ENCODE measurements at regions not wholly inside any gene's neighbourhood (a gene's known extent, or its start where the extent isn't known, plus 50 kb on each side); places are given as distances from the start of the nearest gene placed in this dataset.
"Not testable (repeated sequence)": the region's sequence is repeated elsewhere in the genome, so short reads cannot be mapped to it uniquely, and the experiment has no call there.

DNA sequence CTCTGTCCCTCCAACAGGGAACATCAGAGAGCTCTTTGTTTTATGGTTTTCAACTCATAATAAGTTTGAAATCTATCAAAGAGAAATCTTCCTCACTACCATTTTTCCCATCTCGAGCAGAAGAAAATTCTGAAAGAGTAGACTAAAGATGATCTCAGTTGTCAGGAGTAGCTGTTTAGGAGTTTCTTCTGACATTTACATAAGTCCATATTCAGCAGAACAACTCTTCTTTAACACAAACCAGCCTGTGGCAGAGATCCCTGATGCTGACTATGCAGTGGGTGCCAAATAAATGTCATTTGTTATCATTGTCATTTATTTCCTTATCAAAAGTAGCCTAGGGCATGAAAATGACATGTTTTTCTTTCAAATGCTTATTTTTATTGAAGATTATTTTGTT is 380.7 kb downstream of the MBD2 start:
- Mint-ChIP-seq H3K9me3 (peaks cover 3% of the 10 kb centered on the region), H3K27me3 (no peaks in the 10 kb centered on the region), H3K27ac (no peak overlapping the region), H3K36me3 (no peaks in the 10 kb centered on the region), H3K4me3 (no peak overlapping the region), H3K4me1 (no peaks in the 10 kb centered on the region)
- DNase-seq = no peak

DNA sequence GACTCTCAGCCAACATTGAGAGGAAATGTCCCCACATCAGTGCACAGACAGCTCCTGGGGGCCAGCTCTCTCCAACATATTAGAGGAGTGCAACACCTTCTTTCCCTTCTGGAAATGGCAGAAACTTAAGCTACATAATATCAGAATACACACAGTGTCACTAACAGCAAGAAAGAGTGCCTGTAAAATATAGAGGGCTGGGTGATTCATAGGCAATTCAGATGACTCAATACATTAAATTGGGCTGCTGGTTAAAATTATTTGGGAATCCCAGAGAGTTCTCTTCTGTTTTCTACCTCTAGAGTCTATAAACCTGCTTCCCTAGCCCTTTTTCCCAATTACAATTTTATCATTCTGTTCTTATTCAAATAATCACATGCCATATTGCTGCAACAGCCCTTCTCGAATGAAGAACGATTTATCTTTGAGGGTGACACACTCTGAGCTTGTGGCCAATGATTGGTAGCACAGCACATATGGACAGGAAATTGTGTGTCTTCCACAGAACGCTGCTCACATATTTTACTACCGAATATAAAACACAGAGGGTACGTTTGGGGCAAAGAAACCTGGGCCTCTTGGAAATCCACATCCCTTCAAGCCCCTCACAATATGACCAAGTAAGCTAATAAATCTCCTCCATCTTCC is 381.2 kb downstream of the MBD2 start:
- no peak overlapping the region for H3K27ac Mint-ChIP-seq
- no peak for DNase-seq
- no peaks in the 10 kb centered on the region for H3K4me1 Mint-ChIP-seq
- H3K4me3 Mint-ChIP-seq = no peak overlapping the region
- no peaks in the 10 kb centered on the region for H3K27me3 Mint-ChIP-seq
- no peaks in the 10 kb centered on the region for H3K36me3 Mint-ChIP-seq
- peaks cover 3% of the 10 kb centered on the region for H3K9me3 Mint-ChIP-seq

DNA sequence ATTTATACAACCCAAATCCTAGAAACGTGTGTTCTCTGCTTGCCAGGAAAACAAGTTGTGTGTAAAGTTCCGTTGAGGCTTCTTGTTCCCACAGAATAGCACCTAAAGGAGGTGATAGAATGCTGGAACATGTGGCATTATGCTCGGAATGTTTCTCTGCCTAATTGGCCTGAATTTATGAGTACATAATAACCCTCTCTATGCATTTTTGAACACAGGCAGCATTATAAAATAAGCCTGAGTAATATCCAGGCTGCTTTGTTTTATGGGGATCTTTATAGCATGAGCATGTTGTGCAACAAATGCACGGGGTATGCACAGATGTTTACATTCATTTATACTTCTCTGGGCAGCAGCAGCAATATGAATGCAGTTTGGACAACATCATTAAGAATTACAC is 385.7 kb downstream of the MBD2 start:
- no peak for DNase-seq
- no peaks in the 10 kb centered on the region for H3K4me1 Mint-ChIP-seq

DNA sequence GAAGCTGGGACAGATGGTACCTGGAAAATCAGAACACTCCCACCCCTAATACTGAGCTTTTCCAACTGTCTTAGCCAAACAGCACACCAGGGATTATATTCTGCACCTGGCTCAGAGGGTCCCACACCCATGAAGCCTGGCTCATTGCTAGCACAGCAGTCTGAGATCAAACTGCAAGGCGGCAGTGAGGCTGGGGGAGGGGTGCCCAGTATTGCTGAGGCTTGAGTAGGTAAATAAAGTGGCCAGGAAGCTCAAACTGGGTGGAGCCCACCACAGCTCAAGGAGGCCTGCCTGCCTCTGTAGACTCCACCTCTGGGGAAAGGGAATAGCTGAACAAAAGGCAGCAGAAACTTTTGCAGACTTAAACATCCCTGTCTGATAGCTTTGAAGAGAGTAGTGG is 403.3 kb downstream of the MBD2 start:
- not testable (repeated sequence) for H3K4me3 Mint-ChIP-seq, H3K27ac Mint-ChIP-seq, DNase-seq, H3K4me1 Mint-ChIP-seq, H3K36me3 Mint-ChIP-seq, H3K27me3 Mint-ChIP-seq
- H3K9me3 Mint-ChIP-seq = peaks cover 18% of the 10 kb centered on the region

More for the DNA sequence above, 385.7 kb downstream of the MBD2 start:
- no peaks in the 10 kb centered on the region for H3K36me3 Mint-ChIP-seq
- no peak overlapping the region for H3K27ac Mint-ChIP-seq
- no peak overlapping the region for H3K4me3 Mint-ChIP-seq
- H3K27me3 Mint-ChIP-seq = no peaks in the 10 kb centered on the region
- H3K9me3 Mint-ChIP-seq = peaks cover 6% of the 10 kb centered on the region

DNA sequence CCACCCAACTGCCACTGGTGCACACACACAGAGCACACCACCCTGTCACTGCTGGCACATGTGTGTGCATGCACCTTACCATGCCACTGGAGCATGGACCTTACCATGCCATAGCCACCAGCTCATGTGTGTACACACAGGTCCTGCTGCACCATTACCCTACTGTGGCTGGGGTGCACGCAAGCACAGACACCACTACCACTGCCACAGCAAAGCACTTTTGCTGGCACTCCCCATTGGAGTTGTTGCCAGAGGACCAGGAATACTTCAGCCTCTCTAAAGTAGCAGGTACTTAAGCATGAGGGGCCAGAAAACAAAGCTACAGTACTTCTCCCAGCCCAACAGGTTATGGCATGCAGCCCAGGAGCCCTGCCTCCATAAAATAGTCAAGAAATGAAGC is 404.8 kb downstream of the MBD2 start:
- no peak for DNase-seq
- H3K4me3 Mint-ChIP-seq = no peak overlapping the region
- H3K36me3 Mint-ChIP-seq = no peaks in the 10 kb centered on the region
- no peaks in the 10 kb centered on the region for H3K4me1 Mint-ChIP-seq
- H3K27ac Mint-ChIP-seq = no peak overlapping the region
- H3K27me3 Mint-ChIP-seq = no peaks in the 10 kb centered on the region
- H3K9me3 Mint-ChIP-seq = peaks cover 11% of the 10 kb centered on the region

DNA sequence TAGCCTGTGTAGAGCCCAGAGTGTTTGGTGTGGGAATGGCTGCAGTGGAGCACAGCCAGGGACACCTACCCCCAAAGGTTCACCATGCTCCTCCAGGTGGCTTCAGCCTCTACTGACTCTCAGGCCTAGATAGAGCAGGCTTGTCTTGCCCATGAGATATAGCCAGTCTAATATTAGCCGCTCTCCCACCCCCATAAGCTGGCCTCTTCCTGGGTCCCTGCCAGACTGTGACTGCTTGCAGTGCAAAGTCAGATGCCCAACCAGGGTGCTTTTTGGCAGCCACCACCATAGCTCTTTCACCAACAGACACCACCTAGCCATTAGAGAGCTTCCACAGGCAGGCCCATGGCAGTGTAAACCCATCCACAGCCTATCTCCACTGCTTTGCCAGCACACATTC is 405.3 kb downstream of the MBD2 start:
- DNase-seq = no peak
- Mint-ChIP-seq H3K27ac (no peak overlapping the region), H3K4me3 (no peak overlapping the region), H3K27me3 (no peaks in the 10 kb centered on the region), H3K4me1 (no peaks in the 10 kb centered on the region), H3K9me3 (peaks cover 11% of the 10 kb centered on the region), H3K36me3 (no peaks in the 10 kb centered on the region)

DNA sequence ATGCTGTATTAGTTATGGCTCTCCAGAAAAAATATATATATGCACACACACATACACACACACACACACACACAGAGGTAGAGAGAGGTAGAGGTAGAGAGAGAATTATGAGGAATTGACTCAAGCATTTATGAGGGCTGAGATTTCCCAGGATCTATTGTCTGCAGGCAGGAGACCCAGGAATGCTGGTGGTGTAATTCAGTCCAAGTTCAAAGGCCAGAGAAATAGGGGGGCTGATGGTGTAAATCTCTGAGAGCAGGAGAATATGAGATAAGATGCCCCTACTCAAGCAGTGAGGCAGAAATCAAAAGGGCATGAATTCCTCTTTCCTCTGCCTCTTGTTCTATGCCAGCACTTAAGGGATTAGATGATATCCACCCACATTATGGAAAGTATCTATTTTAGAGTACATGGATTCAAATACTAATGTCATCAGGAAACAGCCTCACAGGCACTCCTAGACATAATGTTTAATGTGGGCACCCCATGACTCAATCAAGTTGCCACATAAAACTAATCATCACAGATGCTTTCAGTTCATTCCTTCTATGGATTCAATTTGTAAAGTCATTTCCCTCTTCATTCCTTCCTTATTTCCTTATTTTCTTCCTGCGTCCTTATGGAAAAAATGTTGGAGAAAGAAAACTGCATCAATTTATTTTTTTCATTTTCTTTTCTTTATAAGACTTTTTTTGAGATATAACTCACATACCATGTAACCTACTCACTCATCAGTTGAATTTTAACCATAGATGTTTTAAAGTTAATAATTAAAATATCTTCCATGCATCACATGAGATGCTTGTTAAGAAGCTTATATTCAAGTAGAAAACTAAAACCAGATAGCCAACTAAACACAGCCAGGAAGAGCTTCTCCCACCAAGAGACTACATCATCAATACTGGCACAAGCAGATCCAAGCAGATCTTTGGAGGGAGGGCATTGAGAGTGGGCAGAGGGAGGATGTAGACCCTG is 406.2 kb downstream of the MBD2 start:
- H3K4me1 Mint-ChIP-seq = no peaks in the 10 kb centered on the region
- H3K27ac Mint-ChIP-seq = no peak overlapping the region
- H3K36me3 Mint-ChIP-seq = no peaks in the 10 kb centered on the region
- no peaks in the 10 kb centered on the region for H3K27me3 Mint-ChIP-seq
- H3K4me3 Mint-ChIP-seq = no peak overlapping the region
- H3K9me3 Mint-ChIP-seq = peaks cover 8% of the 10 kb centered on the region
- no peak for DNase-seq

DNA sequence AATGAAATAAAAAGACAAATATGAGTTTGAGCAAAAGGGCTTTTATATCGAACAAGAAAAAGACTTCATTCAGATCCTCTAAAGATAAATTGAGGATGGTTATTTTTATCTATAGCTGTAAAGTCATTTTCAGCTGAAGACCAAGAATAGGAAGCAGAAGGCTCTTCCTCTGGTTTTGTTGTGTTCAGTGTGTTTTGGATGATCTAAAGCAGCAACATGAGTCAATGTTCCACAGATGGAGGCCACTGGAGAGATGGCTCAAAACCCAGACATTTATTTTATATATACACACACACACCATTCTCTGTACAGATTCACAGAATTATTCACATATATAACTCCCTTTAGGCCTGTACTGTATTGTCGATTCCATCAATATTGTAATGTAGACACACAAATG is 424.3 kb downstream of the MBD2 start:
- Mint-ChIP-seq H3K9me3 (peaks cover 12% of the 10 kb centered on the region), H3K4me1 (peaks cover 5% of the 10 kb centered on the region), H3K4me3 (no peak overlapping the region), H3K27me3 (no peaks in the 10 kb centered on the region), H3K36me3 (no peaks in the 10 kb centered on the region), H3K27ac (no peak overlapping the region)
- DNase-seq = no peak

DNA sequence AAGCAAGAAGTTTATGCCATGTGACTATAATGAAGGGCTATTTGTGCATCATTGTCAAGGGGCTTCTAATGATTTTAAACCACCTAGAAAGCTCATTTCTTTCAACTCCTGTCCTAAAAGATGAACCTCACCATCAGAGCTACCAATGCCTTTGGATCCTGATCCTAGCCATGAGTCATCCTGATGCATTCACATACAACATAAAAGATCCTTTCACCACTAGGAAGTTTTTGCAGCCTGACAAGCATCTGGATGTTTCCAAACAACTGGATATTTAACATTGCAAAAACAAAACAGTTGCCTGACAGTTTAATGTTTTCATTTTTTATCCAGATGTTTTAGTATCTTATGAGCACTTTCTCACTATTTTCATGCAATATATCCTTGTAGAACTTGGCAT is 425.3 kb downstream of the MBD2 start:
- Mint-ChIP-seq H3K4me1 (peaks cover 5% of the 10 kb centered on the region), H3K27ac (no peak overlapping the region), H3K9me3 (peaks cover 12% of the 10 kb centered on the region), H3K4me3 (no peak overlapping the region), H3K27me3 (no peaks in the 10 kb centered on the region), H3K36me3 (no peaks in the 10 kb centered on the region)
- DNase-seq = no peak

DNA sequence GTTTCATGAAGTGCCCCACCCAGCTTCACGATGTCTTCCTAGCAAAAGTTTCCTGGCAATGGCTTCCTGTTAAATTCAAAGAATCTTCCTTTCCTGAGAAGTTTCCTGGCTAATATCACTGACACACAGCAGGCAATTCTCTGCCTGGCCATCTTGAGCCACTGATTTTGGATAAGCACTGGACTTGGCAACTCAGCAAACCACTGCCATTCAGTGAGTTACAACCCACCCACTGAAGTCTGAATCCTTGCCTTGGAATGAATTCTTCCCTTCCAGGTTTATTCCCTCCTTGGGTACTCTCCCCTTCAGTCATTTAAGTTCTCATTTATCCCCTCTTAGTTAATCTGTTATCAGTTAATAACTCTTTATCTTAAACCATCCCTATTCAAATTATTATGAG is 426.0 kb downstream of the MBD2 start:
- Mint-ChIP-seq H3K9me3 (peaks cover 12% of the 10 kb centered on the region), H3K27ac (no peak overlapping the region), H3K36me3 (no peaks in the 10 kb centered on the region), H3K4me3 (no peak overlapping the region), H3K4me1 (peaks cover 5% of the 10 kb centered on the region), H3K27me3 (no peaks in the 10 kb centered on the region)
- DNase-seq = no peak

DNA sequence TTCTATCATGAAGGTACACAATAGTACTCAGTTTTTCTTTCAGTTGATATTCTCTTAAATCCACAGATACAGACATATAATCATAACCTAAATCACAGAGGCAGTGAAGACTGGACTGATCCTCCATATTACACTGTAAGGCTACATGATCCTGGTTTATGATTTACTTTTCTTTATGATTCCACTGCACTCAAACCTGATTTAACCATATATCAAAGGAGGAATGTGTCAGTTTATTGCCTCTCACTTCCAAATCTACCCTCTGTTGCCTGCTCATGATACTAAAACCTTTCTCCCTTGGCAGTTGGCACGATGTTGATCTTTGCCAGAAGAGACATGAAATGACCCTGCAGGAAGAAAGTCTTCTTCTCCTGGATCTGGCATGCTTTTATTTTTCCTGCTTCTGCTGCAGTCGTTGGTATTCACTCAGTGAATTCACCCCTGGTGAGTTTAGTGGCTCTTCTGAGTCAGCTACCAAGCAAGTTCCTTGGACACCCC is 426.4 kb downstream of the MBD2 start:
- DNase-seq = no peak
- no peaks in the 10 kb centered on the region for H3K36me3 Mint-ChIP-seq
- H3K27me3 Mint-ChIP-seq = no peaks in the 10 kb centered on the region
- no peak overlapping the region for H3K27ac Mint-ChIP-seq
- peaks cover 12% of the 10 kb centered on the region for H3K9me3 Mint-ChIP-seq
- H3K4me3 Mint-ChIP-seq = no peak overlapping the region
- H3K4me1 Mint-ChIP-seq = peaks cover 5% of the 10 kb centered on the region

DNA sequence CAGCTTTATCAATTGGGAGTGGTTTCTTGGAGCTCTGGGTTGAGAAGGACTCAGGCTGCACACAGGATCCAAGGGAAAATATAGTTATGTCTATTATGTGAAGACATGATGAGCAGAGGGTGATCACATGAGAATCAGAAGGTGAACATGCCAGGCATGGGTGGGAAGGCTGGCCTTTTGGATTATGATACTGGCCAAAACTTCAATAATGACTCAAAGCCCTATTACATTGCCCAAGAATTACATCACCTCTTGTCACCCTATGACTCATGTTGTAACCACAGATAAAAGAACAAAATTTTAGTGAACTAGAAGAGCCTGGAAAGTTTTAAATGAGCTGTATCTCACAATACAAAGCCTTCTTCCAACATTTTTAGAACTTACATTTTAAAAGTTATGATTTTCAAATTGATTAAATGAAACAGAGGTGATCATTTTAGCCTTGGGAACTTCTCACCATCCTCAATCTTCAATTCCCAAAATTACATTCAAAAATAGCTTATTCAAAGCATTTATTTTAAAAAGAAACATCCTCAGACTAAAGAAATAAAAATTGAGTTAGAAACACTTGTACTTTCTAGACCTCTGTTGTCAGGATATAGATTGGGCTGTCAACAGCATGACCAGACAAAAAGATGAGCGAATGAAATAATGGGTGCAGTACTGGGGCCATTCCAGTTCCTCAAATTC is 428.3 kb downstream of the MBD2 start:
- peaks cover 9% of the 10 kb centered on the region for H3K9me3 Mint-ChIP-seq
- H3K4me3 Mint-ChIP-seq = no peak overlapping the region
- H3K27ac Mint-ChIP-seq = no peak overlapping the region
- no peaks in the 10 kb centered on the region for H3K36me3 Mint-ChIP-seq
- DNase-seq = peak; percentile 3
- H3K27me3 Mint-ChIP-seq = no peaks in the 10 kb centered on the region
- H3K4me1 Mint-ChIP-seq = peaks cover 5% of the 10 kb centered on the region

DNA sequence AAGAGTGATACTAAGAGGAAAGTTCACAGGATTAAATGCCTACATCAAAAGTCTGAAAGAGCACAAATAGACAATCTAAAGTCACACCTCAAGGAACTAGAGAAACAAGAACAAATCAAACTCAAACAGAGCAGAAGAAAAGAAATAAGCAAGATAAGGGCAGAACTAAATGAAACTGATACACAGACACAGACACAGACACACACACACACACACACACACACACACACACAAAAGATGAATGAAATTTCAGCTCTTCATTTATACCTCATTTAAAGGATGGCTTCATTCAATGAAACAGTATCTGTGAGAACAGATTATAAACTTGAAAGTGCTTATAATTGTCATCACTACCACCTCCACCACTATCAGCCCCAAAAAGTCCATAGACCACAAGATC is 428.9 kb downstream of the MBD2 start:
- peaks cover 5% of the 10 kb centered on the region for H3K4me1 Mint-ChIP-seq
- DNase-seq = no peak
- H3K36me3 Mint-ChIP-seq = no peaks in the 10 kb centered on the region
- no peaks in the 10 kb centered on the region for H3K27me3 Mint-ChIP-seq
- H3K27ac Mint-ChIP-seq = no peak overlapping the region
- peaks cover 7% of the 10 kb centered on the region for H3K9me3 Mint-ChIP-seq
- H3K4me3 Mint-ChIP-seq = no peak overlapping the region

DNA sequence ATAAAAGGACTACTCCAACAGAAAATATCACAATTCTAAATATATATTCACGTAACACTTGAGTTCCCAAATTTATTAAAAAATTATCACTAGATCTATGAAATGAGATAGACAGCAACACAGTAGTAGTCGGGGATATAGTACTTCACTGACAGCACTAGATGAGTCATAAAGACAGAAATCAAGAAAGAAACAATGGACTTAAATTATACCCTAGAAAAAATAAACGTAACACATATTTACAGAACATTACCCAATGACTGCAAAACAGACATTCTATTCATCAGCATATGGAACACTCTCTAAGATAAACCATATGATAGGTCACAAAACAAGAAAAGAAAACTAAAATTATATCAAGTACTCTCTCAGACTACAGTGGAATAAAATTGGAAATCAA is 429.4 kb downstream of the MBD2 start:
- H3K27ac Mint-ChIP-seq = no peak overlapping the region
- H3K36me3 Mint-ChIP-seq = no peaks in the 10 kb centered on the region
- peaks cover 7% of the 10 kb centered on the region for H3K9me3 Mint-ChIP-seq
- H3K4me3 Mint-ChIP-seq = no peak overlapping the region
- peaks cover 5% of the 10 kb centered on the region for H3K4me1 Mint-ChIP-seq
- DNase-seq = no peak
- H3K27me3 Mint-ChIP-seq = no peaks in the 10 kb centered on the region

DNA sequence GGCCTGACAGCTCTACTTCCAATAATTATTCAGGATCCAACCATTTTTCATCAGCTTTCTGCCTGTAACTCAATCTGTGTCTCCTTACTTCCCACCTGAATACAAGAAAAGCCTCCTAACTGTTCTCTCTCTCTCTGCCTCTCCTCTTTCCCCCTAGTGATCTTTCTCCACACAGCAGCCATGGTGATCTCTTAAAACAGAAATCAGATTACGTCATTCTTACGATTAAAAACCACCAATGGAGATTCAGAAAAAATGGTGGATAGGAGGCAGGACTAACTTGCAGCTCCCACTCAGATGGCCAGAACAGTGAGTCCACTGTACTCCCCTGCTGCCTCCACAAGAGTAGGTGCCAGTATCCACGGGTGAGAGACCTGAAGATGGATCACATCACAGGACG is 431.7 kb downstream of the MBD2 start:
- H3K27me3 Mint-ChIP-seq = no peaks in the 10 kb centered on the region
- H3K4me1 Mint-ChIP-seq = peaks cover 5% of the 10 kb centered on the region
- DNase-seq = no peak
- H3K27ac Mint-ChIP-seq = no peak overlapping the region
- peaks cover 6% of the 10 kb centered on the region for H3K9me3 Mint-ChIP-seq
- no peaks in the 10 kb centered on the region for H3K36me3 Mint-ChIP-seq
- H3K4me3 Mint-ChIP-seq = no peak overlapping the region
